H9 (cell line): ENCODE measurements at regions not wholly inside any gene's neighbourhood (a gene's known extent, or its start where the extent isn't known, plus 50 kb on each side); places are given as distances from the start of the nearest gene placed in this dataset.

Experiments used
- DNase-seq: peaks from one replicate; pipeline ENCODE4 v3.0.0-alpha.2; 2017
- H2AFZ ChIP-seq: one replicate; pipeline ENCODE4 v1.6.1; 2013; ENCODE audit warnings: mild to moderate bottlenecking, low read length, control low read depth, moderate library complexity
- H2AK5ac ChIP-seq: 2 replicates; pipeline ENCODE4 v1.6.1; 2013; ENCODE audit warnings: low read length, control low read depth, mixed read lengths; ENCODE audit not compliant: insufficient read length
- H2BK120ac ChIP-seq: one replicate; pipeline ENCODE4 v1.6.1; 2013; ENCODE audit warnings: low read depth, mild to moderate bottlenecking, low read length, control low read depth, inconsistent platforms; ENCODE audit not compliant: poor library complexity, severe bottlenecking
- H2BK12ac ChIP-seq: 2 replicates; pipeline ENCODE4 v1.6.1; 2013; ENCODE audit warnings: low read length, control low read depth, mixed read lengths, low read depth; ENCODE audit not compliant: insufficient read length
- H2BK15ac ChIP-seq: 2 replicates; pipeline ENCODE4 v1.6.1; 2013; ENCODE audit warnings: low read depth, low read length, control low read depth
- H2BK20ac ChIP-seq: one replicate; pipeline ENCODE4 v1.6.1; 2013; ENCODE audit warnings: low read depth, mild to moderate bottlenecking, low read length, control low read depth, inconsistent platforms; ENCODE audit not compliant: poor library complexity, severe bottlenecking
- H2BK5ac ChIP-seq: 2 replicates; pipeline ENCODE4 v1.6.1; 2013; ENCODE audit warnings: low read length, control low read depth, mixed read lengths; ENCODE audit not compliant: insufficient read length
- H3K14ac ChIP-seq: 2 replicates; pipeline ENCODE4 v1.6.1; 2013; ENCODE audit warnings: low read length, control low read depth; ENCODE audit not compliant: insufficient read depth
- H3K18ac ChIP-seq: 2 replicates; pipeline ENCODE4 v1.6.1; 2013; ENCODE audit warnings: low read depth, mild to moderate bottlenecking, mixed read lengths, low read length, control low read depth; ENCODE audit not compliant: insufficient read length
- H3K23ac ChIP-seq: 2 replicates; pipeline ENCODE4 v1.6.1; 2013; ENCODE audit warnings: low read length, control low read depth, mixed read lengths, low read depth; ENCODE audit not compliant: insufficient read length
- H3K23me2 ChIP-seq: 2 replicates; pipeline ENCODE4 v1.6.1; 2013; ENCODE audit warnings: low read depth, mild to moderate bottlenecking, mixed read lengths, low read length, control low read depth; ENCODE audit not compliant: insufficient read length, poor library complexity, severe bottlenecking
- H3K27ac ChIP-seq: 2 replicates; pipeline ENCODE4 v1.5.1; 2013; ENCODE audit warnings: low read length, control low read depth, mixed read lengths, low read depth; ENCODE audit not compliant: insufficient read length
- H3K27me3 ChIP-seq: 2 replicates; pipeline ENCODE4 v1.6.1; 2013; ENCODE audit warnings: low read length, control low read depth, inconsistent platforms; ENCODE audit not compliant: insufficient read depth
- H3K4ac ChIP-seq: 2 replicates; pipeline ENCODE4 v1.6.1; 2013; ENCODE audit warnings: low read depth, mild to moderate bottlenecking, control low read depth, inconsistent platforms, low read length, moderate library complexity
- H3K4me1 ChIP-seq: 2 replicates; pipeline ENCODE4 v1.6.1; 2013; ENCODE audit warnings: low read length, control low read depth, inconsistent platforms; ENCODE audit not compliant: insufficient read depth
- H3K4me2 ChIP-seq: 2 replicates; pipeline ENCODE4 v1.6.1; 2013; ENCODE audit warnings: low read length, control low read depth, mixed read lengths; ENCODE audit not compliant: insufficient read length, insufficient read depth
- H3K56ac ChIP-seq: 2 replicates; pipeline ENCODE4 v1.6.1; 2013; ENCODE audit warnings: low read depth, mild to moderate bottlenecking, mixed read lengths, low read length, control low read depth; ENCODE audit not compliant: insufficient read length
- H3K79me1 ChIP-seq: 2 replicates; pipeline ENCODE4 v1.6.1; 2013; ENCODE audit warnings: low read depth, mild to moderate bottlenecking, moderate library complexity, low read length, control low read depth, inconsistent platforms; ENCODE audit not compliant: insufficient read depth, poor library complexity, severe bottlenecking
- H3K79me2 ChIP-seq: 2 replicates; pipeline ENCODE4 v1.6.1; 2013; ENCODE audit warnings: low read length, control low read depth, inconsistent platforms; ENCODE audit not compliant: insufficient read depth
- H3K9ac ChIP-seq: 2 replicates; pipeline ENCODE4 v1.6.1; 2013; ENCODE audit warnings: low read length, control low read depth, mixed read lengths; ENCODE audit not compliant: insufficient read length; ENCODE audit errors: extremely low read depth
- H3K9me3 ChIP-seq: one replicate; pipeline ENCODE4 v1.6.1; 2013; ENCODE audit warnings: low read depth, low read length, inconsistent platforms; ENCODE audit not compliant: control insufficient read depth
- H3T11ph ChIP-seq: one replicate; pipeline ENCODE4 v1.6.1; 2013; ENCODE audit warnings: mild to moderate bottlenecking, low read length, control low read depth, inconsistent platforms
- H4K20me1 ChIP-seq: one replicate; pipeline ENCODE4 v1.6.1; 2013; ENCODE audit not compliant: control insufficient read depth, insufficient read length, insufficient read depth
- H4K5ac ChIP-seq: 2 replicates; pipeline ENCODE4 v1.6.1; 2013; ENCODE audit warnings: low read depth, mild to moderate bottlenecking, mixed read lengths, low read length, control low read depth; ENCODE audit not compliant: insufficient read length
- H4K8ac ChIP-seq: replicated peaks from 2 replicates; pipeline ENCODE4 v1.6.1; 2013; ENCODE audit warnings: low read length, control low read depth, mixed read lengths, low read depth; ENCODE audit not compliant: insufficient read length
- H4K91ac ChIP-seq: 2 replicates; pipeline ENCODE4 v1.6.1; 2013; ENCODE audit warnings: low read depth, mild to moderate bottlenecking, moderate library complexity, mixed read lengths, low read length, control low read depth; ENCODE audit not compliant: insufficient read length
- H3K27ac Mint-ChIP-seq, 3 experiments: 2 replicates in 2 of 3; 3 replicates in 1 of 3; pipeline ENCODE4 v1.8.0; 2020 to 2021; ENCODE audit warnings: mixed read lengths in 3 of 3, mild to moderate bottlenecking in 1 of 3, moderate library complexity in 1 of 3
- H3K27me3 Mint-ChIP-seq: 2 replicates; pipeline ENCODE4 v1.8.0; 2021; ENCODE audit warnings: low read depth, mild to moderate bottlenecking, moderate library complexity, mixed read lengths
- H3K36me3 Mint-ChIP-seq, 3 experiments: 2 replicates in 2 of 3; 3 replicates in 1 of 3; pipeline ENCODE4 v1.8.0; 2020 to 2021; ENCODE audit warnings: low read depth in 3 of 3, mixed read lengths in 3 of 3; ENCODE audit not compliant: insufficient read depth in 1 of 3
- H3K4me1 Mint-ChIP-seq, 2 experiments: 2 replicates each; pipeline ENCODE4 v1.8.0; 2020; ENCODE audit warnings: mixed read lengths in 2 of 2
- H3K4me3 Mint-ChIP-seq, 2 experiments: 2 replicates in 1 of 2; 3 replicates in 1 of 2; pipeline ENCODE4 v1.8.0; 2020 to 2021; ENCODE audit warnings: mild to moderate bottlenecking in 2 of 2, mixed read lengths in 2 of 2, moderate library complexity in 1 of 2
- H3K9me3 Mint-ChIP-seq, 2 experiments: 2 replicates in 1 of 2; 3 replicates in 1 of 2; pipeline ENCODE4 v1.8.0; 2020; ENCODE audit warnings: mild to moderate bottlenecking in 2 of 2, mixed read lengths in 2 of 2, moderate library complexity in 1 of 2
- WGBS: extraction: QIAGEN DNeasy Blood & Tissue Kit; methylation state at CpG from one replicate; pipeline ENCODE4 v1.1.7; 2013; ENCODE audit warnings: missing lambda C conversion rate, low lambda C conversion rate, mixed read lengths; ENCODE audit not compliant: insufficient read length; ENCODE audit errors: extremely low coverage; 5-methylcytosine and 5-hydroxymethylcytosine counted together
- TF ChIP-seq, protein P1 (sequence below): fragments of 200-600 bp; sonication (generic); conservative IDR thresholded peaks from 3 replicates; pipeline ENCODE4 v1.8.0; 2021; ENCODE audit warnings: antibody characterized with exemption, mild to moderate bottlenecking

DNA sequence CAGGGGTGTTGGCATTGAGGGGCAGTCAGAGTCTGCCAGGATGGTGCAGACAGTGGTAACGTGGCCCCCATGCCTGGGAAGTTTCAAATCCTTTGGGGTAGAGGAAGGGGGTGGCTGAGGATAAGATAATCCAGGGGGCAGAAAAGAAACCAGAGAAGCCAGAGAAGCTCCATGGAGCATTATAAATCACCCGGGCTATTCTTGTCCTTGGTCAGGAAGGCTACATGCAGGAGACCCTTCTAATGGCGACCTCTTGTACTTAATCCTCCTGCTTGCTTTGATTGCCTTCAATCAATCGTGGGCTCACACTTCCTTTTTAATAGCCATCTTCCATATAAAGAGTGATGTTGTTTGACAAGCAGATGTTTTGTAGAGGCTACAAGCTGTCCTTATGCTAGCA lies 131.9 kb downstream of the MAF start:
- Mint-ChIP-seq H3K27ac (no peak overlapping the region; a peak in 1 of 7 replicates), H3K27me3 (no peaks in the 10 kb centered on the region; the same call in 1 of the 2 replicates), H3K9me3 (no peaks in the 10 kb centered on the region), H3K4me3 (no peak overlapping the region), H3K4me1 (peaks cover 0 to 4% of the 10 kb centered on the region in 2 experiments; a peak in 1 of 4 replicates), H3K36me3 (no peaks in the 10 kb centered on the region)
- Histone ChIP-seq H3K9me3 (no peaks in the 10 kb centered on the region), H3K4me1 (no peaks in the 10 kb centered on the region), H3K56ac (no peak overlapping the region), H2BK20ac (no peak overlapping the region), H3K79me1 (no peaks in the 10 kb centered on the region), H3K4ac (no peak overlapping the region), H3K18ac (no peak overlapping the region), H4K20me1 (no peaks in the 10 kb centered on the region), H2BK12ac (no peak overlapping the region), H3K14ac (no peak overlapping the region), H3K27me3 (no peaks in the 10 kb centered on the region), H2BK5ac (no peak overlapping the region), H4K8ac (no peak overlapping the region), H3K4me2 (no peak overlapping the region), H2BK15ac (no peak overlapping the region), H4K91ac (no peak overlapping the region), H3K23ac (no peak overlapping the region), H3K27ac (no peak overlapping the region), H2BK120ac (no peak overlapping the region), H2AK5ac (no peak overlapping the region), H3K79me2 (no peaks in the 10 kb centered on the region), H3T11ph (no peak overlapping the region), H3K9ac (no peak overlapping the region), H2AFZ (no peak overlapping the region), H4K5ac (no peak overlapping the region), H3K23me2 (no peaks in the 10 kb centered on the region)
- no peak for DNase-seq
- TF ChIP-seq, protein P1, sequence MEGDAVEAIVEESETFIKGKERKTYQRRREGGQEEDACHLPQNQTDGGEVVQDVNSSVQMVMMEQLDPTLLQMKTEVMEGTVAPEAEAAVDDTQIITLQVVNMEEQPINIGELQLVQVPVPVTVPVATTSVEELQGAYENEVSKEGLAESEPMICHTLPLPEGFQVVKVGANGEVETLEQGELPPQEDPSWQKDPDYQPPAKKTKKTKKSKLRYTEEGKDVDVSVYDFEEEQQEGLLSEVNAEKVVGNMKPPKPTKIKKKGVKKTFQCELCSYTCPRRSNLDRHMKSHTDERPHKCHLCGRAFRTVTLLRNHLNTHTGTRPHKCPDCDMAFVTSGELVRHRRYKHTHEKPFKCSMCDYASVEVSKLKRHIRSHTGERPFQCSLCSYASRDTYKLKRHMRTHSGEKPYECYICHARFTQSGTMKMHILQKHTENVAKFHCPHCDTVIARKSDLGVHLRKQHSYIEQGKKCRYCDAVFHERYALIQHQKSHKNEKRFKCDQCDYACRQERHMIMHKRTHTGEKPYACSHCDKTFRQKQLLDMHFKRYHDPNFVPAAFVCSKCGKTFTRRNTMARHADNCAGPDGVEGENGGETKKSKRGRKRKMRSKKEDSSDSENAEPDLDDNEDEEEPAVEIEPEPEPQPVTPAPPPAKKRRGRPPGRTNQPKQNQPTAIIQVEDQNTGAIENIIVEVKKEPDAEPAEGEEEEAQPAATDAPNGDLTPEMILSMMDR = no peak
- WGBS = no CpG with 5 or more reads among the region's 4 CpGs
